Natural killer cell treated with Interleukin-12 subunit alpha and Interleukin-12 subunit beta and Interleukin-15 and Interleukin-18, amount 100 ng/mL, for 72 hours (primary cell): ENCODE measurements at regions not wholly inside any gene's neighbourhood (a gene's known extent, or its start where the extent isn't known, plus 50 kb on each side); places are given as distances from the start of the nearest gene placed in this dataset.
"Not testable (repeated sequence)": the region's sequence is repeated elsewhere in the genome, so short reads cannot be mapped to it uniquely, and the experiment has no call there.

Experiments
- ATAC-seq, 2 donors: fragments of 150-1000 bp; cut with Tn5 transposase in 1 of 2; sonication (Bioruptor Pico), chemical (Tn5 transposase) in 1 of 2; 2 replicates each; pipeline ENCODE4 v1.10.0; 2021
- DNase-seq: peaks from one replicate; pipeline ENCODE4 v3.0.0; 2022; ENCODE audit warnings: low spot score
- H3K27ac Mint-ChIP-seq, 2 donors: 1 replicate in 1 of 2; 2 replicates in 1 of 2; pipeline ENCODE4 v1.8.0; 2022; ENCODE audit warnings: mixed read lengths in 2 of 2, mild to moderate bottlenecking in 1 of 2, moderate library complexity in 1 of 2
- H3K27me3 Mint-ChIP-seq, 2 donors: 1 replicate in 1 of 2; 2 replicates in 1 of 2; pipeline ENCODE4 v1.8.0; 2022; ENCODE audit warnings: mixed read lengths in 2 of 2
- H3K36me3 Mint-ChIP-seq: one replicate; pipeline ENCODE4 v1.8.0; 2022; ENCODE audit warnings: mixed read lengths
- H3K4me1 Mint-ChIP-seq, 2 donors: 1 replicate in 1 of 2; 2 replicates in 1 of 2; pipeline ENCODE4 v1.8.0; 2022; ENCODE audit warnings: low read depth in 2 of 2, mixed read lengths in 2 of 2, mild to moderate bottlenecking in 1 of 2
- H3K4me3 Mint-ChIP-seq: one replicate; pipeline ENCODE4 v1.8.0; 2022; ENCODE audit warnings: mixed read lengths
- H3K9me3 Mint-ChIP-seq: 2 replicates; pipeline ENCODE4 v1.8.0; 2022; ENCODE audit warnings: mixed read lengths

- not testable (repeated sequence) for ATAC-seq, H3K36me3 Mint-ChIP-seq, DNase-seq, H3K4me3 Mint-ChIP-seq, H3K9me3 Mint-ChIP-seq, H3K27ac Mint-ChIP-seq, H3K4me1 Mint-ChIP-seq, H3K27me3 Mint-ChIP-seq
Observed at GRCh38 chr9:67312504-67312903, 320.2 kb upstream of the SPATA31A3 start.

GRCh38 chr9:67307109-67307508 is 314.8 kb upstream of the SPATA31A3 start:
- not testable (repeated sequence) for DNase-seq, H3K27me3 Mint-ChIP-seq, H3K9me3 Mint-ChIP-seq, H3K36me3 Mint-ChIP-seq, H3K27ac Mint-ChIP-seq, ATAC-seq, H3K4me3 Mint-ChIP-seq, H3K4me1 Mint-ChIP-seq

GRCh38 chr9:67288797-67289196 is 296.4 kb upstream of the SPATA31A3 start:
- H3K4me3 Mint-ChIP-seq, DNase-seq, H3K27me3 Mint-ChIP-seq: not testable (repeated sequence)

GRCh38 chr9:67288117-67288735 is 295.9 kb upstream of the SPATA31A3 start:
- H3K36me3 Mint-ChIP-seq, DNase-seq, H3K27ac Mint-ChIP-seq, H3K4me1 Mint-ChIP-seq, H3K27me3 Mint-ChIP-seq, H3K4me3 Mint-ChIP-seq, H3K9me3 Mint-ChIP-seq: not testable (repeated sequence)
- peak in 1 of 2 donors; percentile 11 for ATAC-seq

More at GRCh38 chr9:67288797-67289196, 296.4 kb upstream of the SPATA31A3 start:
- ATAC-seq, H3K27ac Mint-ChIP-seq, H3K9me3 Mint-ChIP-seq, H3K36me3 Mint-ChIP-seq, H3K4me1 Mint-ChIP-seq: not testable (repeated sequence)

- not testable (repeated sequence) for H3K4me3 Mint-ChIP-seq, ATAC-seq, H3K4me1 Mint-ChIP-seq, H3K36me3 Mint-ChIP-seq, H3K9me3 Mint-ChIP-seq, H3K27ac Mint-ChIP-seq, DNase-seq, H3K27me3 Mint-ChIP-seq
Observed at GRCh38 chr9:67284299-67284698, 291.9 kb upstream of the SPATA31A3 start.

- not testable (repeated sequence) for ATAC-seq, DNase-seq, H3K4me1 Mint-ChIP-seq, H3K36me3 Mint-ChIP-seq, H3K27me3 Mint-ChIP-seq, H3K4me3 Mint-ChIP-seq, H3K9me3 Mint-ChIP-seq, H3K27ac Mint-ChIP-seq
Observed at GRCh38 chr9:67281574-67281973, 289.2 kb upstream of the SPATA31A3 start.

- ATAC-seq, H3K4me3 Mint-ChIP-seq, H3K36me3 Mint-ChIP-seq, H3K27ac Mint-ChIP-seq, DNase-seq, H3K27me3 Mint-ChIP-seq, H3K4me1 Mint-ChIP-seq, H3K9me3 Mint-ChIP-seq: not testable (repeated sequence)
Observed at GRCh38 chr9:67269692-67270091, 277.3 kb upstream of the SPATA31A3 start.

GRCh38 chr9:67257894-67258293 is 265.5 kb upstream of the SPATA31A3 start:
- not testable (repeated sequence) for H3K4me3 Mint-ChIP-seq, DNase-seq, H3K4me1 Mint-ChIP-seq, H3K27me3 Mint-ChIP-seq, H3K36me3 Mint-ChIP-seq, H3K9me3 Mint-ChIP-seq, ATAC-seq, H3K27ac Mint-ChIP-seq

GRCh38 chr9:67248967-67249366 is 256.6 kb upstream of the SPATA31A3 start:
- not testable (repeated sequence) for DNase-seq, H3K4me3 Mint-ChIP-seq, H3K27me3 Mint-ChIP-seq, H3K36me3 Mint-ChIP-seq, ATAC-seq, H3K4me1 Mint-ChIP-seq, H3K27ac Mint-ChIP-seq, H3K9me3 Mint-ChIP-seq

GRCh38 chr9:67212073-67212472 is 219.7 kb upstream of the SPATA31A3 start:
- H3K27me3 Mint-ChIP-seq, H3K36me3 Mint-ChIP-seq, H3K27ac Mint-ChIP-seq, H3K9me3 Mint-ChIP-seq, H3K4me3 Mint-ChIP-seq, H3K4me1 Mint-ChIP-seq, DNase-seq, ATAC-seq: not testable (repeated sequence)

- ATAC-seq, DNase-seq, H3K27me3 Mint-ChIP-seq, H3K4me1 Mint-ChIP-seq, H3K9me3 Mint-ChIP-seq, H3K36me3 Mint-ChIP-seq, H3K27ac Mint-ChIP-seq, H3K4me3 Mint-ChIP-seq: not testable (repeated sequence)
Observed at GRCh38 chr9:67210842-67211241, 218.5 kb upstream of the SPATA31A3 start.

- DNase-seq, H3K4me3 Mint-ChIP-seq, H3K4me1 Mint-ChIP-seq, H3K27ac Mint-ChIP-seq, H3K36me3 Mint-ChIP-seq, H3K9me3 Mint-ChIP-seq, ATAC-seq, H3K27me3 Mint-ChIP-seq: not testable (repeated sequence)
Observed at GRCh38 chr9:67208831-67209437, 216.6 kb upstream of the SPATA31A3 start.

GRCh38 chr9:67196135-67196534 is 203.8 kb upstream of the SPATA31A3 start:
- not testable (repeated sequence) for H3K4me3 Mint-ChIP-seq, ATAC-seq, H3K9me3 Mint-ChIP-seq, H3K27me3 Mint-ChIP-seq, H3K4me1 Mint-ChIP-seq, DNase-seq, H3K27ac Mint-ChIP-seq, H3K36me3 Mint-ChIP-seq

- not testable (repeated sequence) for ATAC-seq, H3K9me3 Mint-ChIP-seq, H3K4me3 Mint-ChIP-seq, H3K27ac Mint-ChIP-seq, DNase-seq, H3K36me3 Mint-ChIP-seq, H3K4me1 Mint-ChIP-seq, H3K27me3 Mint-ChIP-seq
Observed at GRCh38 chr9:67195357-67195756, 203.0 kb upstream of the SPATA31A3 start.

- H3K9me3 Mint-ChIP-seq, ATAC-seq, H3K27ac Mint-ChIP-seq, H3K4me3 Mint-ChIP-seq, H3K36me3 Mint-ChIP-seq, H3K4me1 Mint-ChIP-seq, H3K27me3 Mint-ChIP-seq, DNase-seq: not testable (repeated sequence)
Observed at GRCh38 chr9:67179185-67179584, 186.8 kb upstream of the SPATA31A3 start.
